ENCODE measurements at regions not wholly inside any gene's neighbourhood (a gene's known extent, or its start where the extent isn't known, plus 50 kb on each side); places are given as distances from the start of the nearest gene placed in this dataset.
A peak's percentile ranks its signal among the peaks of the same experiment; 100 is the strongest.

- in situ Hi-C loops (cut with HindIII; ENCODE audit: low sequenced_read_pairs): no loop called here
- no peak overlapping the region for H3K4me3 ChIP-seq (ENCODE audit: low read depth, low read length)
- no peak for DNase-seq (ENCODE audit: low read depth, low spot score)
- TF ChIP-seq CTCF (IDR thresholded peaks at IDR 0.05; ENCODE audit: low read depth, low read length): no peak
Observed at GRCh38 chr18:33818145-33818544, 240.1 kb downstream of the ASXL3 start.

GRCh38 chr18:33817096-33817495, 239.1 kb downstream of the ASXL3 start:
- DNase-seq (ENCODE audit: low read depth, low spot score): peak; percentile 18
- TF ChIP-seq CTCF (IDR thresholded peaks at IDR 0.05; ENCODE audit: low read depth, low read length): no peak
- no peak overlapping the region for H3K4me3 ChIP-seq (ENCODE audit: low read depth, low read length)
- in situ Hi-C loops (cut with HindIII; ENCODE audit: low sequenced_read_pairs): no loop called here

GRCh38 chr18:33814546-33814945, 236.5 kb downstream of the ASXL3 start:
- no peak for DNase-seq (ENCODE audit: low read depth, low spot score)
- in situ Hi-C loops (cut with HindIII; ENCODE audit: low sequenced_read_pairs): no loop called here
- no peak overlapping the region for H3K4me3 ChIP-seq (ENCODE audit: low read depth, low read length)
- no peak for TF ChIP-seq CTCF (IDR thresholded peaks at IDR 0.05; ENCODE audit: low read depth, low read length)

- no peak for DNase-seq (ENCODE audit: low read depth, low spot score)
- no peak overlapping the region for H3K4me3 ChIP-seq (ENCODE audit: low read depth, low read length)
- in situ Hi-C loops (cut with HindIII; ENCODE audit: low sequenced_read_pairs): no loop called here
- no peak for TF ChIP-seq CTCF (IDR thresholded peaks at IDR 0.05; ENCODE audit: low read depth, low read length)
Observed at GRCh38 chr18:33812186-33812585, 234.2 kb downstream of the ASXL3 start.

GRCh38 chr18:33805592-33805991, 227.6 kb downstream of the ASXL3 start:
- no peak for TF ChIP-seq CTCF (IDR thresholded peaks at IDR 0.05; ENCODE audit: low read depth, low read length)
- DNase-seq (ENCODE audit: low read depth, low spot score): no peak
- in situ Hi-C loops (cut with HindIII; ENCODE audit: low sequenced_read_pairs): no loop called here
- H3K4me3 ChIP-seq (ENCODE audit: low read depth, low read length): no peak overlapping the region

GRCh38 chr18:33804258-33804657, 226.2 kb downstream of the ASXL3 start:
- in situ Hi-C loops (cut with HindIII; ENCODE audit: low sequenced_read_pairs): no loop called here
- H3K4me3 ChIP-seq (ENCODE audit: low read depth, low read length): no peak overlapping the region
- peak; percentile 65 for DNase-seq (ENCODE audit: low read depth, low spot score)
- no peak for TF ChIP-seq CTCF (IDR thresholded peaks at IDR 0.05; ENCODE audit: low read depth, low read length)

GRCh38 chr18:33803636-33804035, 225.6 kb downstream of the ASXL3 start:
- in situ Hi-C loops (cut with HindIII; ENCODE audit: low sequenced_read_pairs): no loop called here
- no peak for TF ChIP-seq CTCF (IDR thresholded peaks at IDR 0.05; ENCODE audit: low read depth, low read length)
- peak; percentile 2 for DNase-seq (ENCODE audit: low read depth, low spot score)
- H3K4me3 ChIP-seq (ENCODE audit: low read depth, low read length): no peak overlapping the region
